ENCODE measurements at regions not wholly inside any gene's neighbourhood (a gene's known extent, or its start where the extent isn't known, plus 50 kb on each side); places are given as distances from the start of the nearest gene placed in this dataset.

- Histone ChIP-seq H3K9ac (ENCODE audit: low read length) (no peak overlapping the region), H3K9me2 (replicated peaks; ENCODE audit: insufficient read depth, low read length) (no peaks in the 10 kb centered on the region; the same call in 1 of the 2 replicates), H3K4me1 (ENCODE audit: low read length) (peaks cover 4% of the 10 kb centered on the region), H3K36me3 (ENCODE audit: insufficient read depth, low read length) (no peaks in the 10 kb centered on the region), H3K4me3 (ENCODE audit: low read length) (no peak overlapping the region), H3K27ac (ENCODE audit: low read length) (no peak overlapping the region), H2AFZ (ENCODE audit: low read length) (no peak overlapping the region), H3K9me3 (ENCODE audit: low read length) (peaks cover 16% of the 10 kb centered on the region), H3K79me2 (ENCODE audit: low read length) (no peaks in the 10 kb centered on the region), H3K27me3 (ENCODE audit: low read length) (no peaks in the 10 kb centered on the region), H3K4me2 (ENCODE audit: low read depth, low read length, poor library complexity, severe bottlenecking) (no peak overlapping the region), H4K20me1 (ENCODE audit: insufficient read depth, low read depth, low read length) (no peaks in the 10 kb centered on the region)
- no peak for DNase-seq
Observed at GRCh38 chr15:47461652-47462141, 255.6 kb upstream of the SEMA6D start.

- Histone ChIP-seq H3K4me1 (ENCODE audit: low read length) (no peaks in the 10 kb centered on the region), H3K27ac (ENCODE audit: low read length) (no peak overlapping the region), H3K4me3 (ENCODE audit: low read length) (no peak overlapping the region), H3K4me2 (ENCODE audit: low read depth, low read length, poor library complexity, severe bottlenecking) (no peak overlapping the region), H3K9me3 (ENCODE audit: low read length) (peaks cover 3% of the 10 kb centered on the region; the same call in 1 of the 2 replicates), H3K27me3 (ENCODE audit: low read length) (no peaks in the 10 kb centered on the region), H2AFZ (ENCODE audit: low read length) (no peak overlapping the region), H3K9ac (ENCODE audit: low read length) (no peak overlapping the region), H3K36me3 (ENCODE audit: insufficient read depth, low read length) (no peaks in the 10 kb centered on the region), H3K79me2 (ENCODE audit: low read length) (no peaks in the 10 kb centered on the region), H3K9me2 (replicated peaks; ENCODE audit: insufficient read depth, low read length) (no peaks in the 10 kb centered on the region; the same call in 1 of the 2 replicates), H4K20me1 (ENCODE audit: insufficient read depth, low read depth, low read length) (no peaks in the 10 kb centered on the region)
- DNase-seq: no peak
Observed at GRCh38 chr15:47466357-47466756, 250.9 kb upstream of the SEMA6D start.

GRCh38 chr15:47470983-47471382 lies 246.3 kb upstream of the SEMA6D start:
- Histone ChIP-seq H3K9ac (ENCODE audit: low read length) (no peak overlapping the region), H3K4me1 (ENCODE audit: low read length) (no peaks in the 10 kb centered on the region), H2AFZ (ENCODE audit: low read length) (no peak overlapping the region), H3K27ac (ENCODE audit: low read length) (no peak overlapping the region), H3K4me2 (ENCODE audit: low read depth, low read length, poor library complexity, severe bottlenecking) (no peak overlapping the region), H3K9me2 (replicated peaks; ENCODE audit: insufficient read depth, low read length) (no peaks in the 10 kb centered on the region), H3K27me3 (ENCODE audit: low read length) (no peaks in the 10 kb centered on the region), H3K4me3 (ENCODE audit: low read length) (no peak overlapping the region), H3K36me3 (ENCODE audit: insufficient read depth, low read length) (no peaks in the 10 kb centered on the region), H4K20me1 (ENCODE audit: insufficient read depth, low read depth, low read length) (no peaks in the 10 kb centered on the region), H3K9me3 (ENCODE audit: low read length) (peaks cover 5% of the 10 kb centered on the region; the same call in 1 of the 2 replicates), H3K79me2 (ENCODE audit: low read length) (no peaks in the 10 kb centered on the region)
- no peak for DNase-seq

- Histone ChIP-seq H3K4me1 (ENCODE audit: low read length) (no peaks in the 10 kb centered on the region), H4K20me1 (ENCODE audit: insufficient read depth, low read depth, low read length) (no peaks in the 10 kb centered on the region), H3K36me3 (ENCODE audit: insufficient read depth, low read length) (no peaks in the 10 kb centered on the region), H3K9me3 (ENCODE audit: low read length) (peaks cover 16% of the 10 kb centered on the region), H3K4me2 (ENCODE audit: low read depth, low read length, poor library complexity, severe bottlenecking) (no peak overlapping the region), H3K9ac (ENCODE audit: low read length) (no peak overlapping the region), H2AFZ (ENCODE audit: low read length) (no peak overlapping the region), H3K4me3 (ENCODE audit: low read length) (no peak overlapping the region), H3K79me2 (ENCODE audit: low read length) (no peaks in the 10 kb centered on the region), H3K9me2 (replicated peaks; ENCODE audit: insufficient read depth, low read length) (no peaks in the 10 kb centered on the region), H3K27me3 (ENCODE audit: low read length) (no peaks in the 10 kb centered on the region), H3K27ac (ENCODE audit: low read length) (no peak overlapping the region)
- no peak for DNase-seq
Observed at GRCh38 chr15:47473106-47473725, 244.1 kb upstream of the SEMA6D start.

- no peaks in the 10 kb centered on the region for H3K79me2 ChIP-seq (ENCODE audit: low read length)
- no peaks in the 10 kb centered on the region for H3K4me1 ChIP-seq (ENCODE audit: low read length)
- peaks cover 18% of the 10 kb centered on the region for H3K9me3 ChIP-seq (ENCODE audit: low read length)
- no peak overlapping the region for H3K9ac ChIP-seq (ENCODE audit: low read length)
- no peaks in the 10 kb centered on the region for H3K9me2 ChIP-seq (replicated peaks; ENCODE audit: insufficient read depth, low read length)
- no peak overlapping the region for H3K4me2 ChIP-seq (ENCODE audit: low read depth, low read length, poor library complexity, severe bottlenecking)
- no peak for DNase-seq
- H3K36me3 ChIP-seq (ENCODE audit: insufficient read depth, low read length): no peaks in the 10 kb centered on the region
- H3K4me3 ChIP-seq (ENCODE audit: low read length): no peak overlapping the region
- no peak overlapping the region for H2AFZ ChIP-seq (ENCODE audit: low read length)
- no peaks in the 10 kb centered on the region for H4K20me1 ChIP-seq (ENCODE audit: insufficient read depth, low read depth, low read length)
- no peaks in the 10 kb centered on the region for H3K27me3 ChIP-seq (ENCODE audit: low read length)
- no peak overlapping the region for H3K27ac ChIP-seq (ENCODE audit: low read length)
Observed at GRCh38 chr15:47473832-47474231, 243.5 kb upstream of the SEMA6D start.

- no peak overlapping the region for H3K4me2 ChIP-seq (ENCODE audit: low read depth, low read length, poor library complexity, severe bottlenecking)
- no peaks in the 10 kb centered on the region for H4K20me1 ChIP-seq (ENCODE audit: insufficient read depth, low read depth, low read length)
- no peak overlapping the region for H3K27ac ChIP-seq (ENCODE audit: low read length)
- no peaks in the 10 kb centered on the region for H3K4me1 ChIP-seq (ENCODE audit: low read length)
- no peak for DNase-seq
- H3K9ac ChIP-seq (ENCODE audit: low read length): no peak overlapping the region
- peaks cover 18% of the 10 kb centered on the region for H3K9me3 ChIP-seq (ENCODE audit: low read length)
- no peaks in the 10 kb centered on the region for H3K27me3 ChIP-seq (ENCODE audit: low read length)
- H2AFZ ChIP-seq (ENCODE audit: low read length): no peak overlapping the region
- H3K4me3 ChIP-seq (ENCODE audit: low read length): no peak overlapping the region
- H3K79me2 ChIP-seq (ENCODE audit: low read length): no peaks in the 10 kb centered on the region
- H3K9me2 ChIP-seq (replicated peaks; ENCODE audit: insufficient read depth, low read length): no peaks in the 10 kb centered on the region
- no peaks in the 10 kb centered on the region for H3K36me3 ChIP-seq (ENCODE audit: insufficient read depth, low read length)
Observed at GRCh38 chr15:47475336-47475735, 242.0 kb upstream of the SEMA6D start.

- no peak overlapping the region for H3K4me2 ChIP-seq (ENCODE audit: low read depth, low read length, poor library complexity, severe bottlenecking)
- H3K27ac ChIP-seq (ENCODE audit: low read length): no peak overlapping the region
- no peaks in the 10 kb centered on the region for H3K79me2 ChIP-seq (ENCODE audit: low read length)
- no peaks in the 10 kb centered on the region for H4K20me1 ChIP-seq (ENCODE audit: insufficient read depth, low read depth, low read length)
- no peaks in the 10 kb centered on the region for H3K4me1 ChIP-seq (ENCODE audit: low read length)
- H2AFZ ChIP-seq (ENCODE audit: low read length): no peak overlapping the region
- no peaks in the 10 kb centered on the region for H3K9me2 ChIP-seq (replicated peaks; ENCODE audit: insufficient read depth, low read length)
- no peak overlapping the region for H3K4me3 ChIP-seq (ENCODE audit: low read length)
- no peak for DNase-seq
- H3K9me3 ChIP-seq (ENCODE audit: low read length): peaks cover 24% of the 10 kb centered on the region
- no peaks in the 10 kb centered on the region for H3K27me3 ChIP-seq (ENCODE audit: low read length)
- H3K9ac ChIP-seq (ENCODE audit: low read length): no peak overlapping the region
- no peaks in the 10 kb centered on the region for H3K36me3 ChIP-seq (ENCODE audit: insufficient read depth, low read length)
Observed at GRCh38 chr15:47477341-47477740, 240.0 kb upstream of the SEMA6D start.

GRCh38 chr15:47484059-47484458 lies 233.2 kb upstream of the SEMA6D start:
- no peaks in the 10 kb centered on the region for H3K9me2 ChIP-seq (replicated peaks; ENCODE audit: insufficient read depth, low read length)
- no peak overlapping the region for H3K4me3 ChIP-seq (ENCODE audit: low read length)
- H3K27ac ChIP-seq (ENCODE audit: low read length): no peak overlapping the region
- H2AFZ ChIP-seq (ENCODE audit: low read length): no peak overlapping the region
- peaks cover 25% of the 10 kb centered on the region; the same call in 1 of the 2 replicates for H3K9me3 ChIP-seq (ENCODE audit: low read length)
- H4K20me1 ChIP-seq (ENCODE audit: insufficient read depth, low read depth, low read length): no peaks in the 10 kb centered on the region
- H3K36me3 ChIP-seq (ENCODE audit: insufficient read depth, low read length): no peaks in the 10 kb centered on the region
- DNase-seq: no peak
- no peaks in the 10 kb centered on the region for H3K27me3 ChIP-seq (ENCODE audit: low read length)
- no peak overlapping the region for H3K9ac ChIP-seq (ENCODE audit: low read length)
- no peaks in the 10 kb centered on the region for H3K79me2 ChIP-seq (ENCODE audit: low read length)
- no peak overlapping the region for H3K4me2 ChIP-seq (ENCODE audit: low read depth, low read length, poor library complexity, severe bottlenecking)
- no peaks in the 10 kb centered on the region for H3K4me1 ChIP-seq (ENCODE audit: low read length)
